Activated gamma-delta T cell treated with Interleukin-2 at 50 U/mL for 16 hours (primary cell): ENCODE measurements at regions not wholly inside any gene's neighbourhood (a gene's known extent, or its start where the extent isn't known, plus 50 kb on each side); places are given as distances from the start of the nearest gene placed in this dataset.

ENCODE experiments used
- DNase-seq: peaks from one replicate; pipeline ENCODE4 v3.0.0-alpha.2; 2020

GRCh38 chr12:111102102-111102739 lies 181.8 kb upstream of the MYL2 start:
- DNase-seq = no peak

GRCh38 chr12:111101003-111101402 lies 180.6 kb upstream of the MYL2 start:
- DNase-seq = no peak

GRCh38 chr12:111100554-111100953 lies 180.2 kb upstream of the MYL2 start:
- no peak for DNase-seq

GRCh38 chr12:111100003-111100402 lies 179.6 kb upstream of the MYL2 start:
- no peak for DNase-seq

GRCh38 chr12:111099186-111099585 lies 178.8 kb upstream of the MYL2 start:
- no peak for DNase-seq

- no peak for DNase-seq
Observed at GRCh38 chr12:111094157-111095010, 174.0 kb upstream of the MYL2 start.

- DNase-seq = peak; percentile 15
Observed at GRCh38 chr12:111093428-111094142, 173.2 kb upstream of the MYL2 start.

GRCh38 chr12:111091051-111091450 lies 170.7 kb upstream of the MYL2 start:
- DNase-seq = no peak

GRCh38 chr12:111089616-111090015 lies 169.2 kb upstream of the MYL2 start:
- DNase-seq = no peak

- no peak for DNase-seq
Observed at GRCh38 chr12:111088409-111088808, 168.0 kb upstream of the MYL2 start.

- no peak for DNase-seq
Observed at GRCh38 chr12:111086947-111087700, 166.7 kb upstream of the MYL2 start.

GRCh38 chr12:111085096-111085495 lies 164.7 kb upstream of the MYL2 start:
- DNase-seq = no peak

- no peak for DNase-seq
Observed at GRCh38 chr12:111084605-111085004, 164.2 kb upstream of the MYL2 start.

GRCh38 chr12:111084158-111084557 lies 163.8 kb upstream of the MYL2 start:
- no peak for DNase-seq

GRCh38 chr12:111081600-111081999 lies 161.2 kb upstream of the MYL2 start:
- no peak for DNase-seq

GRCh38 chr12:111078731-111079130 lies 158.4 kb upstream of the MYL2 start:
- no peak for DNase-seq

GRCh38 chr12:111076611-111077451 lies 156.5 kb upstream of the MYL2 start:
- DNase-seq = no peak

- DNase-seq = no peak
Observed at GRCh38 chr12:111076199-111076598, 155.8 kb upstream of the MYL2 start.

GRCh38 chr12:111074965-111075364 lies 154.6 kb upstream of the MYL2 start:
- DNase-seq = no peak

- no peak for DNase-seq
Observed at GRCh38 chr12:111074559-111074958, 154.2 kb upstream of the MYL2 start.

- DNase-seq = no peak
Observed at GRCh38 chr12:111073370-111073769, 153.0 kb upstream of the MYL2 start.

GRCh38 chr12:111072299-111072698 lies 151.9 kb upstream of the MYL2 start:
- no peak for DNase-seq
